ENCODE measurements at regions not wholly inside any gene's neighbourhood (a gene's known extent, or its start where the extent isn't known, plus 50 kb on each side); places are given as distances from the start of the nearest gene placed in this dataset.
"Not testable (repeated sequence)": the region's sequence is repeated elsewhere in the genome, so short reads cannot be mapped to it uniquely, and the experiment has no call there.

DNA sequence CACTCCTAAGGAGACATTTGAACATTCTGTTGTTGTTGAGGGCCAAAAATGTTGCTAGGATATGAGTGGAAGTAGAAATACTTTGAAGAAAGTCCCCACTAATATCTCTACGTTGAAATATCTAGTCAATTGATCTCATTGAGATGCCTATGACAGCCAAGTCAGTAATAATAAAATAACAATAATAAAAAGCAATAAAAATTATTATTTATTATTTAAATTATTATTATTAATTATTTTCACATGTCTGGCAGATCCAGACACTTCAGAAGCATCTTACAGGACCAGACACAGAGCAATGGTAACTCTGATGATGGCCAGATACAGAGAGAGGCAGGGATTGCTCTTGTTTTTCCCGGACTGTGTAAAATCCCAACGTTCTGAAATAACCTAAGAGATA lies 143.5 kb upstream of the PALMD start:
- DNase-seq = no peak

DNA sequence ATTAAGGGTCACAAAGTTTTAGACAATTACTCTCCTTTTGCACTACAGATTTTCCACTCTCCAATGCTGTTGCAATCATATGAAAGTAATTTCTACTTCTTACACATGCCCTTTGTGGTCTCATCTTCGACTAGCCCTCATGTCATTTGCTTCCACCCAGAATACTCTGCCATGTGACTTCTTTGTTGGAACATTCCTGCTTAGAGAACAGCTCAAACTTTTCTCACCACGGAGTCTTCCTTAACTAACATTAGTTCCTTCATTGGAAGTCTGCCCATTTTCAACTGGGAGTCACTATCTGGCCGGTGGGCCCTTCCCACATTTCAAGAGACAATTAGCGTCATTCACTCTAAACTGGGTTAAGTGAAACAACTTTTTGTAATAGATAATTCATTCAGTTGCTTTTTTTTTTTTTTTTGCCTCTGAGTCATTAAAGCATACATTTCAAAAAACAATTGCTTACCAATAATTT lies 142.6 kb upstream of the PALMD start:
- DNase-seq = no peak

DNA sequence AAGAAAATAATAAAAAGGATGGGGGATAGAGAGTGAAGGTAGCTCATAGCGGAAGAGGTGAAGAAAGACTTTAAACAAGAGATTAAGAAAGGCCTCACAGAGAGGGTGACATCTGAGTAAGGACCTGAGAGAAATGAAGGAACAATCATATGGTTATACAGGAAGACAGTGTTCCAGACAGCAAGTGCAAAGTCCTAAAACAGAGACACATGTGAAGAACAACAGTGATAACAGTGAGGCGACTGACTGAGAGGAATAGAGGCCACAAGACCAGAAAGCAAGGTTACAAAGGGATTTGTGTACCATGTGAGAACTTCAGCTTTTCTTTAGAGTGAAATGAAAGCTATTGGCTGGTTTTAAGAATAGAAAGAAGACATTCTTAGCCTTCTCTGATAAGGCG lies 141.6 kb upstream of the PALMD start:
- no peak for DNase-seq

DNA sequence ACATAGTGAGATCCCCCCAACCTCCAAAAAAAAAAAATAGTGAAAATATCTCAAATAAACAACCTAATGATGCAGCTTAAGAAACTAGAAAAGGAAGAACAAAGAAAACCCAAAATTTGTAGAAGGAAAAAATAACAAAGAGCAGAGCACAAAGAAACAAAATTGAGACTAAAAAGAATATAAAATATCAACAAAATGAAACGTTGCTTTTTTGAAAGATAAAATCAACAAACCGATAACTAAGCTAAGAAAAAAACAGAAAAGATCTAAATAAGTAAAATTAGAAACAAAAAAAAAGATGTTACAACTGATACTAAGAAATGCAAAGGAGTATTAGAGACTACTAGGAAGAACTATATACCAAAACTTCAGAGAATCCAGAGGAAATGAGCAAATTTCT lies 139.3 kb upstream of the PALMD start:
- no peak for DNase-seq

DNA sequence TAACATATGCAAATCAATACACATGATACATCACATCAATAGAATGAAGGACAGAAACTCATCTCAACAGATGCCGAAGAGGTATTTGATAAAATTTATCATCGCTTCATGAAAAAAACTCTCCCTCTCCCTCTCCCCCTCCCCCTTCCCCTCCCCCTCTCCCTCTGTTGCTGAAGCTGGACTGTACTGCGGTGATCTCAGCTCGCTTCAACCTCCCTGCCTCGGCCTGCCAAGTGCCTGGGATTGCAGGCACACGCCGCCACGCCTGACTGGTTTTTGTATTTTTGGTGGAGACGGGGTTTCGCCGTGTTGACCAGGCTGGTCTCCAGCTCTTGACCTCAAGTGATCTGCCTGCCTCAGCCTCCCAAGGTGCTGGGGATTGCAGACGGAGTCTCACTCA lies 138.5 kb upstream of the PALMD start:
- not testable (repeated sequence) for DNase-seq

DNA sequence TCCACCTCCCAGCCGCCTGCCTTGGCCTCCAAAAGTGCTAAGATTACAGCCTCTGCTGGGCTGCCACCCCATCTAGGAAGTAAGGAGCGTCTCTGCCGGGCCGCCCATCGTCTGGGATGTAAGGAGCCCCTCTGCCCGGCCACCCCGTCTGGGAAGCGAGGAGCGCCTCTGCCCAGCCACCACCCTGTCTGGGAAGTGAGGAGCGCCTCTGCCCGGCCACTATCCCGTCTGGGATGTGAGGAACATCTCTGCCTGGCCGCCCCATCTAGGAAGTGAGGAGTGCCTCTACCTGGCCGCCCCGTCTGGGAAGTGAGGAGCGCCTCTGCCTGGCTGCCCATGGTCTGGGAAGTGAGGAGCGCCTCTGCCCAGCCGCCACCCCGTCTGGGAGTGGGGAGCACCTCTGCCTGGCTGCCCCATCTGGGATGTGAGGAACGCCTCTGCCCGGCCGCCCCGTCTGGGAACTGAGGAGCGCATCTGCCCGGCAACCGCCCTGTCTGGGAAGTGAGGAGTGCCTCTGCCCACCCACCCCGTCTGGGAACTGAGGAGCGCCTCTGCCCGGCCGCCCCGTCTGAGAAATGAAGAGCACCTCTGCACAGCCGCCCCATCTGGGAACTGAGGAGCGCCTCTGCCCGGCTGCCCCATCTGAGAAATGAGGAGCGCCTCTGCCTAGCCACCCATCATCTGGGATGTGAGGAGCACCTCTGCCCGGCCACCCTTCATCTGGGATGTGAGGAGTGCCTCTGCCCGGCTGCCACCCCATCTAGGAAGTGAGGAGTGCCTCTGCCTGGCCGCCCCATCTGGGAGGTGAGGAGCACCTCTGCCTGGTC lies 137.8 kb upstream of the PALMD start:
- no peak for DNase-seq

DNA sequence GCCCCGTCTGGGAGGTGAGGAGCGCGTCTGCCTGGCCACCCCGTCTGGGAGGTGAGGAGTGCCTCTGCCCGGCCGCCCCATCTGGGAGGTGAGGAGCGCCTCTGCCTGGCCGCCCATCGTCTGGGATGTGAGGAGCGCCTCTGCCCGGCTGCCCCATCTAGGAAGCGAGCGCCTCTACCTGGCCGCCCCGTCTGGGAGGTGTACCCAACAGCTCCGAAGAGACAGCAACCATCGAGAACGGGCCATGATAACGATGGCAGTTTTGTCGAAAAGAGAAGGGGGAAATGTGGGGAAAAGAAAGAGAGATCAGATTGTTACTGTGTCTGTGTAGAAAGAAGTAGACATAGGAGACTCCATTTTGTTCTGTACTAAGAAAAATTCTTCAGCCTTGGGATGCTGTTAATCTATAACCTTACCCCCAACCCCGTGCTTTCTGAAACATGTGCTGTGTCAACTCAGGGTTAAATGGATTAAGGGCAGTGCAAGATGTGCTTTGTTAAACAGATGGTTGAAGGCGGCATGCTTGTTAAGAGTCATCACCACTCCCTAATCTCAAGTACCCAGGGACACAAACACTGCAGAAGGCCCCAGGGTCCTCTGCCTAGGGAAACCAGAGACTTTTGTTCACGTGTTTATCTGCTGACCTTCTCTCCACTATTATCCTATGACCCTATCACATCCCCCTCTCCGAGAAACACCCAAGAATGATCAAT lies 137.0 kb upstream of the PALMD start:
- DNase-seq = not testable (repeated sequence)

DNA sequence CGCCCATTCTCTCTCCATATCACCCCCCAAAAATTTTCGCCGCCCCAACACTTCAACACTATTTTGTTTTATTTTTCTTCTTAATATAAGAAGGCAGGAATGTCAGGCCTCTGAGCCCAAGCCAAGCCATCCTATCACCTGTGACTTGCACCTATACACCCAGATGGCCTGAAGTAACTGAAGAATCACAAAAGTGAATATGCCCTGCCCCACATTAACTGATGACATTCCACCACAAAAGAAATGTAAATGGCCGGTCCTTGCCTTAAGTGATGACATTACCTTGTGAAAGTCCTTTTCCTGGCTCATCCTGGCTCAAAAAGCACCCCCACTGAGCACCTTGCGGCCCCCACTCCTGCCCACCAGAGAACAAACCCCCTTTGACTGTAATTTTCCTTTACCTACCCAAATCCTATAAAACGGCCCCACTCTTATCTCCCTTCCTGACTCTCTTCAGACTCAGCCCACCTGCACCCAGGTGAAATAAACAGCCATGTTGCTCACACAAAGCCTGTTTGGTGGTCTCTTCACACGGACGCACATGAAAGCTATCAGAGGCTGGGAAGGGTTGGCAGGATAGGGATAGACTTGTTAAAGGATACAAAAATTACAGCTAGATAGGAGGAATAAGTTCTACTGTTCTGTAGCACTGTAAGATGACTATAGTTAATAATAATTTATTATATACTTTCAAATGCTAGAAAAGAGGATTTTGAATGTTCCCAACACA lies 130.9 kb upstream of the PALMD start:
- not testable (repeated sequence) for DNase-seq

DNA sequence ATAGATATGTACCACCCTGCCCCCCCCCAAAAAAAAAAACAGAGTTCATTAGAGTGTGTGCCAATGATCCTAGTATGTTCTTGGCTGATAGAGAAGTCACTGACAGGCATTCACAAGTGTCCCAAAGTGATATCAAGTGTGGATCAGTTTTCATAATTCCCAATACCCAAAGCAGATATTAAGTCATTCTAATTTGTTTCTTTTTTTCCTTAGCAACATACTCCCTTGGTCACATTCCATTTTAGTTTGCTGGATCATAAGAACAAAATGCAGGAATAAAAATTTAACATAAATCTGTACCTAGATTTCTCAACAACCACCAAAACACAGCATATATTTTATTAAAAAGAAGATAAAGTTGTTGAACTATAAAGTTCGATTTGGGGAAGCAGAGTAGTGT lies 129.8 kb upstream of the PALMD start:
- no peak for DNase-seq

DNA sequence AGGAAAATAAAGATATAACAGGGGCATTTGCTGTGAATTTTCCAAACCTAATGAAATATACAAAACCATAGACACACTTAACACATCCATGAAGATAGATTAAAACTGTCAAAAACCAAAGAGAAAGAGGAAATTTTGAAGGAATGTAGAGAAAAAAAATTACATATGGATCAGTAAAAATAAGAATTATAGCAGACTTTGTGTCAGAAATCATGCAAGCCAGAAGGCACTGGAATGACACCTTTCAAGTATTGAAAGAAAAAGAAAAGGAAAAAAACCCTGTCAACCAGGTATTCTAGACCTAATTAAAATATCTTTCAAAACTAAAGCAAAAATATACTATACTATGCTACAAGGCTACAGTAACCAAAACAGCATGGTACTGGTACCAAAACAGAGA lies 125.8 kb upstream of the PALMD start:
- DNase-seq = no peak

DNA sequence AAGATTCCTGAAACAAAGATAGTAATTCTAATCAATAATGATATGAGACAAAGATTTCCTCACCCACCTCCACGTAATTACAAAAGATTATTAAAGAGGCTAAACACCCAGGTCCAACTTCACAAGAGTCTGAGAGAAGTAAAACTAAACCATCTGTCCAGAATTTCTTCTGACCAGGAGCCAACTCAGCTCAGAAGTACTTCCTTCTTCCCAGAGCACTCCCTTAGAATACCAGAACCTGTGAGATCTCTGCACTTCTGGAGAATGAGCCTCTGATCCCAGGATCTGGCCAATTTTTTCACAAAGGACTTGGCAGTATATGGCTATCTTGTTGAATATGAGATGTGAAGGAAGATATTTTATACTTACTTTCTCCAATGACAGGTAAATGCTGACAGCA lies 120.6 kb upstream of the PALMD start:
- DNase-seq = no peak

DNA sequence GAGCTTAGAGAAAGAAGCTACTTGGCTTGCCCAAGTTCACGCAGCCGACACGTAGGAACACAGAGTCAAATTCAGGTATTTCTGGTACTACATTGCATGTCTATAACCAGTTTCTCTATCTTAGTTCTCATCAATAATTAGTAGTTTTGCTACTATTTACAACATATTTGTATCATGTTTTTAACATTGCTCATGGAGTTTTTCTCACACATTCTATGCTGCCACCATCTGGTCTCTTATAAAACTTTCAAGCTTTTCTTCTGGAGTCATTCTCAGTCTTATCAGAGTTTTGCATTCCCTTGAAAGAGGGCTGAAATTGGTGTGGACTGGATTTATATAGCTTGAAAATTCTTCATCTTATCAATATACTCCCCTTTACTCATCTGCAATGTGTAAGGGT lies 118.8 kb upstream of the PALMD start:
- DNase-seq = peak in 1 of 2 experiments; percentile 39

DNA sequence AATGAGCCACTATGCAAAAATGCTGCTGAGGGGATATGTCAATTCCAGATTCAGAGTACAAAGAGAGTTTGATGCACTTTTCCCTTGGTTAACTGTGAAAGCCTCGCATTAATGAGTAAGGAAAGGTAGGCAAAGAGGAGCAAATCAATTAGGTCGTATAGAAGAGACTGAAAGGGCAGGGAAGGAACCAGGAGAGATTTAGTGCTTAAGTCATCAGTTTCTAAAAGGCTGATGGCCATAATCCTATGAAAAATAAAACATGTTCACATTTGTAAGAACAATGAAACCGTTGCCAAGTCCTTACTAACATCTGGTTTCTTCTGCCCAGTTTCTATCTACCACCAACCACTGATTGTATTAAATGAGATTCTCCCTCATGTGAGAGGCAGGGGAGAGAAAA lies 118.4 kb upstream of the PALMD start:
- DNase-seq = no peak

DNA sequence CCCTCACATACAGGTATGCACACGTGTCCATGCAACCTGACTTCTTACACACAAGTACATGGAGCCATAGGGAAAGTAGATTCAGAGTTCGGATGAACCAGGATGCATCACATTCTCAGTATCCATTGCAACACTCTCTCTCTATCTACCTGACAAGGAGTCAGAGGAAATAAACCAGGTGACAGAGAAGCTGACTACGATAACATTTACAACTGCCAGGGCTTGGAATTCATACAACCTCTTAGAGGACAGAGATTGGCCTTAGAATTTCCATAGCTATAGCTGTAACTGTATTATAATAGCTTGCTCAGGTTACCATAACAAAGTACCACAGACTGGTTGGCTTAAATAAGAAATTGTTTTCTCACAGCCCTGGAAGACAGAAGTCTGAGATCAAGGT lies 116.9 kb upstream of the PALMD start:
- no peak for DNase-seq

DNA sequence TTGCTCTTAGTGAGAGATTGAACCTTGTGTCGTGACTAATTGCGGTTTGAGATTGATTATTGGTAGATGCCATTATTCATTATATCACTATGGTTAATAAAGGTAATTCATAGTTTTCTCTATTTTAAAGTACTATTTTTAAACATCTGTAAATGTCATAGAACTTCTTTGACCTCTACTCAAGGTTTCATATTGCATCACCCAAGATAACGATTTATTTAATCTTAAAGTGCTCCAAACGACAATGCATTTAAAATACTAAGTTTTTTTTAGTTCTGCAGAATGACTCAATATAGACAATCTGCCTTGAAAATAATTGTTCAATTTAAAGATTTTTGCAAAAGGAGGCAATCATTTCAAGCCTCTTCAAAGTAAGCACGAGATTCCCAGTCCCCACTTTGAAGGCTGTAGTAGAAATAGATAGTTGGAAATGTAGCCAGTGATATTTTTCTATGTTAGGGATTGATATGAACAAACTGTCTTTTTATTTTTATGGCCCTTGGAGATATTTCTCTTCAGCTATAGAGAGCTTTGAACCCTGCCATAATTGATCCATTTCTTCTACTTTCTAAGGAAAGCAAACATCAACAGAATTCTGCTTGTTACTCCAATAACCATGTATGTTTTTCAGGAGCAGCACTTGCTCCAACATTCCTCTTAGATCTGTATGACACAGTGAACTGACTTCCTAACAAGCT lies 114.2 kb upstream of the PALMD start:
- DNase-seq = no peak

DNA sequence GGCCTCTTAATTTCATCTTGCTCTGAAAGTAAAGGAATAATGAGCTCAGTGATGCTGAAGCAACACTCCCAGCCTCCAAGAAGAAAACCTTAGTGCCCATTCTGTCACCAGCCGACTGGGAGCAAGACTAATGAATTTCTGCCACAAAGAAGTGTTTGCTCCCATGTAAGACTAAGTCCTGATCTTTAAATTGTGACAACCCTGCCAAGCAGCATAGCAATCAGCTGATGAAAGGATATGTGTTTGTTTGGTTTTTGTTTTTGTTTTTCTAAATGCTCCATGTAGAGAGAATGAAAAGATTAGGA lies 113.7 kb upstream of the PALMD start:
- no peak for DNase-seq

DNA sequence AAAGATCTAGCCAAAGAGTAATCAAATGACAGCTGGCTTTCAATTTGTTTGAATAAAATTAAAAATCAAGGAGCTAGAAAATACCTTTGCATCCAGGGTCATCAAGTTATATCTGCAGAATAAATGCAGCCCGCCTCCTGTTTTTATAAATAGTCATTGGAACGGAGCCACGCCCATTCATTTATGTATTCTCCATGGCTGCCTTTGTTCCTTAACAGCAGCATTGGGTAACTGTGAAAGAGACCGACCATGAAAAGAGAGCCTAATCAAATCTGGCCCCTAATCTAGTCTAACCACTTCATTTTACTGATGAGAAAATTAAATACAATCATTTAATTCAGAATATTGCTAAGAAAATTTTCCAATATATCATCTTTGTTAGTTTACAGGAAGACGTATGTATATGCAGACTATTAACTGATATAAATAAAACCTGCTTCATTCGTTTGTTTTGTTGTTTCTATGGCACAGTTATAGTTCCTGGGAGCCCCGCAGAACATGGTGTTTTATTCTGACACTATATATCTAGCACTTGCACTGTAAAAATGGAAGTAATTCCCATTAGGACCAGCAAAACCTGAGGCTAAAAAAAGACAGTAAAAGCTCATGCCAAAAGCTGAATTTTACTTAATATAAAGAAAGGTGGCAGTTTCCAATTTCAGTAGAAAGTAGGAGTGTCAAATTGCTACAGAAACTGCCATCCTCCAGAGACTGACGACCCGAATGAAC lies 111.8 kb upstream of the PALMD start:
- DNase-seq = peak in 1 of 2 experiments; percentile 52

DNA sequence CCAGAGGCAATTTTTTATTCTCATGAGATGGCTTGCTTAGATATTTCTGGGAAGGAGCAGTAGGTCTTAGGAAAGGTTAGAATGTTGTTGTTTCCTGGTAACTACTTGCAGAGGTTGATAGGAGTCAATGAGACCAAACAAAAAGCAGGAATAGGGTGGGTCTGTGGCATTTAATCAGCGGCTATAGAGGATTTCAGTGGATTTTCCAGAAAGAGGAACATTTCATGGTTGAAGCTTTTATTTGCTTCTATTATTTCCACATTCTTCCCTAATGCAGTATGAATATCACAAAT lies 111.3 kb upstream of the PALMD start:
- DNase-seq = no peak

DNA sequence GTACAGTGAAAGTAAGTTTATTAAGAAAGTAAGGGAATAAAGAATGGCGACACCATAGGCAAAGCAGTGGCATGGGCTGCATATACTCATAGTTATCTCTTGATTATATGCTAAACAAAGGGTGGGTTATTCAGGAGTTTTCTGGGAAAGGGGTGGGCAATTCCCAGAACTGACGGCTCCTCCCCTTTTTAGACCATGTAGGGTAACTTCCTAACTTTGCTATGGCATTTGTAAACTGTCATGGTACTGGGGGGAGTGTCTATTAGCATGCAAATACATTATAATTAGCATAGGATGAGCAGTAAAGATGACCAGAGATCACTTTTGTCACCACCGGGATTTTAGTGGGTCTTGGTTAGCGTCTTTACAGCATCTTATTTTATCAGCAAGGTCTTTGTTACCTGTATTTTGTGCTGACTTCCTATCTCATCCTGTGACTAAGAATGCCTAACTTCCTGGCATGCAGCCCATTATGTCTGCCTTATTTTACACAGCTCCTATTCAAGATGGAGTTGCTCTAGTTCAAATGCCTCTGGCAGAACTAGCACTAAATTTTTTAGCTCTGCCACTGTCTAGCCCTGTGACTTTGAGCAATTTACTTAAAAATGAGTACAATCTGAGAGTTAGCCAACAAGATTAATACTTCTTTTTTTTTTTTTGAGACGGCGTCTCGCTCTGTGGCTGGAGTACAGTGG lies 110.3 kb upstream of the PALMD start:
- no peak for DNase-seq

DNA sequence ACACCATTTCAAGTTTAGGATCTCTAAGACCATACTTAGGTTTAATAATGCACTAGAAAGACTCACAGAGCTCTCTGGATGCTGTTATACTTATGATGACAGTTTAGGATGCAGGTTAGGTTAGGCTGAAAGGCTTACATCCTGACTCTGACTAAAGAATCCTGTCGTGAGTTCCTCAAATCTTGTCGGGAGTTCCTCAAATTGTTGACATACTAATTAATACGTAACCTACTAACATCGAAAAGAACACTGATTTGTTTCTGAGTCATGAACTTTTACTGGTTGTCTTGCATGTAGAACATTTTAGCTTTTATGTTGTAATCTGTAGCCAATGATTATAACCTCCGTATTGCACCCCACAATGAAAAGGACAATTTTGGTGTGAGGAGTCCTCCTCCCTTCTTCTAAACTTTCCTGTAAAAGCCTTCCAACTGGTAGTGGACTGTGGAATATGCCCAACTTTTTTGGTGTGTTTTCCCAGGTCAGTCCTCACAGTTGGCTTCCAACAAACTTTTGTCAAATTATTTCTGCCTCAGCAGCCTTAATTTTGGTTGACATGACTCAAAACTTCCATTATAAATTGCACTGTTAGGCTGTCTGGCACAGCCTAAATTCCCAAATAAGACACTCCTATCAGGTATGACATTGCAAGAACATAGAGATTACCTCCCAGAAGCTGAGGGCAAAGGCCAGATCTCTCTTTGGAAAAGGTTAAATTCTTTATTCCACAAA lies 107.9 kb upstream of the PALMD start:
- DNase-seq = no peak

DNA sequence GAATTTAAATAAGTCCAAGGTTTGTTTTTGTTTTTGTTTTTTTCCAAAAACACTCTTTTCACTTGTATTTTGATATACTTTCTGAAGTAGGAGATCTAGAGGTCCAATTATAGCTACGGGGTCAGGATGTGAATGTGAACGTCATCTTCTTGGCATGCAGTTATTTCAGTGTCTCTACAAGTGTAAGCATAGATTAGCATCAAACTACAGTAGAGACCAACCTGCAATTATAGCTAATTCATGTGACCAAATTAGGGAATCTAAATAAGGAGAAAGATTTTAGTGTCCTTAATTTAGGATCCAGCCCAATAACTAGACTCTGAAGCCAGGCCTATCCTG lies 107.3 kb upstream of the PALMD start:
- DNase-seq = no peak

DNA sequence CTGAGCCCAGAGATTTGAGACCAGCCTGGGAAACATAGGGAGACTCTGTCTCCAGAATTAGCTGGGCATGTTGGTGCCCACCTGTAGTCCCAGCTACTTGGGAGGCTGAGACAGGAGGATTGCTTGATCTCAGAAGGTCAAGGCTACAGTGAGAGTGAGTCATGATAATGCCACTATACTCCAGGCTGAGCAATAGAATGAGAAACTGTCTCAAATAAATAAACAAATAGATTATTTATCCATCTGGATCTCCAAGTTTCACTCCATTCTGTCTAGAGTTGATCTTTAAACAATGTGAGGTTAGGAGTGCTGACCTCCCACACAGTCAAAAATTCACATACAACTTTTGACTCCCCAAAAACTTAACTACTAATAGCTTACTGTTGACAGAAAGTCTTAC lies 106.8 kb upstream of the PALMD start:
- DNase-seq = no peak
